OCI-LY7 (cell line): ENCODE measurements at regions not wholly inside any gene's neighbourhood (a gene's known extent, or its start where the extent isn't known, plus 50 kb on each side); places are given as distances from the start of the nearest gene placed in this dataset.

Experiments
- EZH2phosphoT487 ChIP-seq: fragments of 200-600 bp; sonication (generic); IDR thresholded peaks from 2 replicates; pipeline ENCODE4 v1.6.1; 2018; ENCODE audit warnings: low read depth, borderline replicate concordance, mild to moderate bottlenecking, mixed run types, antibody characterized with exemption, low read length, moderate library complexity, mixed read lengths
- TF ChIP-seq, protein P1 (sequence below): fragments of 200-600 bp; sonication (generic); conservative IDR thresholded peaks from 2 replicates; pipeline ENCODE4 v1.5.1; 2014; ENCODE audit warnings: mild to moderate bottlenecking, antibody characterized with exemption, low read length, moderate library complexity, mixed read lengths

DNA sequence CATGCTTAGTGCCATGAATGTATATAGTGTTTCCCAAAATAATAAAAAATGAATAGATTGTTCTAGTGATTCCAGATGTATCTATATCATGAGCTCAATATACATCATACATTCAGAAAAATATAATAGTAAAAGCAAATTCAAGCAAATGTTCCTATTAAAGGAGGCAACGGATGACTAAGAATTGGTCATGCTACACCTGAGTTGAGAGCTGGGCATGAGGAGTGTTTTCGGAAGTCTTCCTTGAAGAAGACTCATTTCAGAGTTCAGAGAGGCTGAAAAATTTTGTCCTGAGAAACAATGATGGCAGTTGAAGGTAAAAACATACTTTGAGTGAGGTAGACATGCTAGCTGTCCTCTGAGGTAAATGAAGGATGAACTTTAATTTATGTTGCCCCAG is 79.3 kb upstream of the IL1RAPL2 start:
- TF ChIP-seq, protein P1, sequence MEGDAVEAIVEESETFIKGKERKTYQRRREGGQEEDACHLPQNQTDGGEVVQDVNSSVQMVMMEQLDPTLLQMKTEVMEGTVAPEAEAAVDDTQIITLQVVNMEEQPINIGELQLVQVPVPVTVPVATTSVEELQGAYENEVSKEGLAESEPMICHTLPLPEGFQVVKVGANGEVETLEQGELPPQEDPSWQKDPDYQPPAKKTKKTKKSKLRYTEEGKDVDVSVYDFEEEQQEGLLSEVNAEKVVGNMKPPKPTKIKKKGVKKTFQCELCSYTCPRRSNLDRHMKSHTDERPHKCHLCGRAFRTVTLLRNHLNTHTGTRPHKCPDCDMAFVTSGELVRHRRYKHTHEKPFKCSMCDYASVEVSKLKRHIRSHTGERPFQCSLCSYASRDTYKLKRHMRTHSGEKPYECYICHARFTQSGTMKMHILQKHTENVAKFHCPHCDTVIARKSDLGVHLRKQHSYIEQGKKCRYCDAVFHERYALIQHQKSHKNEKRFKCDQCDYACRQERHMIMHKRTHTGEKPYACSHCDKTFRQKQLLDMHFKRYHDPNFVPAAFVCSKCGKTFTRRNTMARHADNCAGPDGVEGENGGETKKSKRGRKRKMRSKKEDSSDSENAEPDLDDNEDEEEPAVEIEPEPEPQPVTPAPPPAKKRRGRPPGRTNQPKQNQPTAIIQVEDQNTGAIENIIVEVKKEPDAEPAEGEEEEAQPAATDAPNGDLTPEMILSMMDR = no peak
- TF ChIP-seq EZH2phosphoT487 = no peak
